Mesothelial cell of epicardium (in vitro differentiated cells): ENCODE measurements at regions not wholly inside any gene's neighbourhood (a gene's known extent, or its start where the extent isn't known, plus 50 kb on each side); places are given as distances from the start of the nearest gene placed in this dataset.

Source experiments
- DNase-seq, 2 experiments: peaks; one replicate each; pipeline ENCODE4 v3.0.0; 2021; ENCODE audit warnings: low spot score in 2 of 2; ENCODE audit not compliant: unreplicated experiment in 2 of 2
- H3K27ac Mint-ChIP-seq: 2 replicates; pipeline ENCODE4 v1.8.0; 2021; ENCODE audit warnings: mixed read lengths
- H3K27me3 Mint-ChIP-seq: 2 replicates; pipeline ENCODE4 v1.8.0; 2021; ENCODE audit warnings: low read depth, mixed read lengths
- H3K36me3 Mint-ChIP-seq: 2 replicates; pipeline ENCODE4 v1.8.0; 2021; ENCODE audit warnings: mixed read lengths
- H3K4me1 Mint-ChIP-seq: 2 replicates; pipeline ENCODE4 v1.8.0; 2021; ENCODE audit warnings: mixed read lengths
- H3K4me3 Mint-ChIP-seq: 2 replicates; pipeline ENCODE4 v1.8.0; 2021; ENCODE audit warnings: mild to moderate bottlenecking, moderate library complexity, mixed read lengths
- H3K9me3 Mint-ChIP-seq: 2 replicates; pipeline ENCODE4 v1.8.0; 2021; ENCODE audit warnings: mixed read lengths
- TF ChIP-seq, protein P1 (sequence below): fragments of 200-600 bp; sonication (generic); IDR thresholded peaks from one replicate; pipeline ENCODE4 v1.5.0; 2021; ENCODE audit warnings: antibody characterized with exemption; ENCODE audit not compliant: unreplicated experiment

DNA sequence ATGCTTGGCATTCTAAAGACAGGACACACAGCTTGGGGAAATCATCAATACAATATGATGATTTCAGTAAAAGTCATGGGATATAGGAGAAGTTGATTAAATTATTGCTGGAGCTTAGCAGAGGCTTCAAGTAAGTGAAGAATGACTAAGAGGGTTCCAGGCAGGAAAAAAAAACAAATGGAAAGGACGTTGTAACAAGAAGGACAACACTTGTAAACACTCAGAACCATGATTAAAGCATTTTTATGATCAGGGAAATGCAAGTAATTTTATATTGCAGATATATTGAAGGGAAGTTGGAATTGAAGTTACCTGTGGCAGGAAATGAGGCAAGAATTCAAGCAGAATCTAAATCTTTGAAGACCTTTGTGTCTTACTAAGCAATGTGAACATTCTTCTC is 602.7 kb upstream of the NEGR1 start:
- H3K4me1 Mint-ChIP-seq: no peaks in the 10 kb centered on the region
- no peak overlapping the region for H3K27ac Mint-ChIP-seq
- no peaks in the 10 kb centered on the region for H3K9me3 Mint-ChIP-seq
- no peaks in the 10 kb centered on the region for H3K36me3 Mint-ChIP-seq
- no peaks in the 10 kb centered on the region for H3K27me3 Mint-ChIP-seq
- TF ChIP-seq, protein P1, sequence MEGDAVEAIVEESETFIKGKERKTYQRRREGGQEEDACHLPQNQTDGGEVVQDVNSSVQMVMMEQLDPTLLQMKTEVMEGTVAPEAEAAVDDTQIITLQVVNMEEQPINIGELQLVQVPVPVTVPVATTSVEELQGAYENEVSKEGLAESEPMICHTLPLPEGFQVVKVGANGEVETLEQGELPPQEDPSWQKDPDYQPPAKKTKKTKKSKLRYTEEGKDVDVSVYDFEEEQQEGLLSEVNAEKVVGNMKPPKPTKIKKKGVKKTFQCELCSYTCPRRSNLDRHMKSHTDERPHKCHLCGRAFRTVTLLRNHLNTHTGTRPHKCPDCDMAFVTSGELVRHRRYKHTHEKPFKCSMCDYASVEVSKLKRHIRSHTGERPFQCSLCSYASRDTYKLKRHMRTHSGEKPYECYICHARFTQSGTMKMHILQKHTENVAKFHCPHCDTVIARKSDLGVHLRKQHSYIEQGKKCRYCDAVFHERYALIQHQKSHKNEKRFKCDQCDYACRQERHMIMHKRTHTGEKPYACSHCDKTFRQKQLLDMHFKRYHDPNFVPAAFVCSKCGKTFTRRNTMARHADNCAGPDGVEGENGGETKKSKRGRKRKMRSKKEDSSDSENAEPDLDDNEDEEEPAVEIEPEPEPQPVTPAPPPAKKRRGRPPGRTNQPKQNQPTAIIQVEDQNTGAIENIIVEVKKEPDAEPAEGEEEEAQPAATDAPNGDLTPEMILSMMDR: no peak
- no peak for DNase-seq
- H3K4me3 Mint-ChIP-seq: no peak overlapping the region

GRCh38 chr1:72869873-72870272 is 587.5 kb upstream of the NEGR1 start:
- Mint-ChIP-seq H3K4me1 (no peaks in the 10 kb centered on the region), H3K27me3 (no peaks in the 10 kb centered on the region), H3K4me3 (no peak overlapping the region), H3K36me3 (no peaks in the 10 kb centered on the region), H3K27ac (no peak overlapping the region), H3K9me3 (peaks cover 1% of the 10 kb centered on the region)
- TF ChIP-seq, protein P1: no peak
- no peak for DNase-seq

- TF ChIP-seq, protein P1: no peak
- Mint-ChIP-seq H3K4me3 (no peak overlapping the region), H3K4me1 (no peaks in the 10 kb centered on the region), H3K27me3 (no peaks in the 10 kb centered on the region), H3K27ac (no peak overlapping the region), H3K9me3 (no peaks in the 10 kb centered on the region), H3K36me3 (no peaks in the 10 kb centered on the region)
- no peak for DNase-seq
These were observed 587.1 kb upstream of the NEGR1 start for GRCh38 chr1:72869441-72869840.

GRCh38 chr1:72851597-72851996 is 569.3 kb upstream of the NEGR1 start:
- Mint-ChIP-seq H3K9me3 (no peaks in the 10 kb centered on the region), H3K27me3 (no peaks in the 10 kb centered on the region), H3K36me3 (no peaks in the 10 kb centered on the region), H3K27ac (no peak overlapping the region), H3K4me3 (no peak overlapping the region), H3K4me1 (no peaks in the 10 kb centered on the region)
- TF ChIP-seq, protein P1: no peak
- no peak for DNase-seq

GRCh38 chr1:72848997-72849396 is 566.7 kb upstream of the NEGR1 start:
- TF ChIP-seq, protein P1: no peak
- Mint-ChIP-seq H3K36me3 (no peaks in the 10 kb centered on the region), H3K4me1 (no peaks in the 10 kb centered on the region), H3K27ac (no peak overlapping the region), H3K4me3 (no peak overlapping the region), H3K27me3 (no peaks in the 10 kb centered on the region), H3K9me3 (no peaks in the 10 kb centered on the region)
- DNase-seq: no peak

DNA sequence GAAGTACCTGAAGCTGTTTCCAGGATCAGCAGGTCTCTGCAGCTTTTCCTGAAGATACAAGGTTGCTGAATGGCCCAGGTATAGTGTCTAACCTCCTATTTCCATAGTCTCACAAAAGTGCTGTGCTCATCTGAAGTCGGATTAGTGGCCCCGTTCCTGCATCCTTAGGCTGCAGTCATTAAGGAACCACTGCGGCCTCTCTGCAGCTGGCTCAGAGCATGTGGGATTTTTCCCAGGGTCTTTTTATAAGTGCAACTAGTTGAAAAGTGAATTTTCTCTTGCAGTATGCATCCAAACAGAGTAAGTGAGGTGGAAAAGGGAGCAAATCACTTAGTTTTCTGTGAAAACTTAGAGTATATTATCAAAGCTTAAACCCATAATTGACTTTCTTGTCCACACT is 565.3 kb upstream of the NEGR1 start:
- no peaks in the 10 kb centered on the region for H3K27me3 Mint-ChIP-seq
- H3K4me1 Mint-ChIP-seq: no peaks in the 10 kb centered on the region
- TF ChIP-seq, protein P1: no peak
- no peak for DNase-seq
- no peaks in the 10 kb centered on the region for H3K36me3 Mint-ChIP-seq
- H3K4me3 Mint-ChIP-seq: no peak overlapping the region
- peaks cover under 1% of the 10 kb centered on the region for H3K9me3 Mint-ChIP-seq
- no peak overlapping the region for H3K27ac Mint-ChIP-seq
